Heart right ventricle (tissue), 16 donors: ENCODE measurements at regions not wholly inside any gene's neighbourhood (a gene's known extent, or its start where the extent isn't known, plus 50 kb on each side); places are given as distances from the start of the nearest gene placed in this dataset.

Source experiments
- ATAC-seq, 8 donors: fragments of 200-7000 bp; cut with Tn5 transposase; one replicate each; pipeline ENCODE4 v1.9.1; 2020; ENCODE audit warnings: mild to moderate bottlenecking in 8 of 8, moderate library complexity in 8 of 8, moderate number of reproducible peaks in 1 of 8
- DNase-seq, 2 donors: peaks; one replicate each; pipeline ENCODE4 v3.0.0-alpha.2; 2020
- H3K27ac ChIP-seq, 10 donors: fragments of 200-600 bp; sonication (generic) in 2 of 10; one replicate each; pipeline versions ENCODE4 v1.5.0 to v1.8.0; 2020 to 2022; ENCODE audit warnings: mild to moderate bottlenecking in 3 of 10
- H3K27me3 ChIP-seq, 7 donors: fragments of 200-600 bp; one replicate each; pipeline ENCODE4 v1.8.0; 2021 to 2022; ENCODE audit warnings: mild to moderate bottlenecking in 2 of 7
- H3K36me3 ChIP-seq, 9 donors: fragments of 200-600 bp; sonication (generic) in 1 of 9; one replicate each; pipeline versions ENCODE4 v1.5.0 to v1.8.0; 2020 to 2022; ENCODE audit warnings: mild to moderate bottlenecking in 2 of 9
- H3K4me1 ChIP-seq, 9 donors: fragments of 200-600 bp; sonication (generic) in 1 of 9; one replicate each; pipeline versions ENCODE4 v1.5.0 to v1.8.0; 2020 to 2022; ENCODE audit warnings: mild to moderate bottlenecking in 4 of 9
- H3K4me3 ChIP-seq, 10 donors: fragments of 200-600 bp; sonication (generic) in 2 of 10; one replicate each; pipeline versions ENCODE4 v1.5.0 to v1.8.0; 2020 to 2022; ENCODE audit warnings: mild to moderate bottlenecking in 7 of 10, moderate library complexity in 2 of 10
- H3K9me3 ChIP-seq, 11 donors: fragments of 200-600 bp in 10 of 11; sonication (generic) in 2 of 11; one replicate each; pipeline versions ENCODE4 v1.5.0 to v1.8.0; 2013 to 2022; ENCODE audit warnings: mild to moderate bottlenecking in 2 of 11, control low read depth in 1 of 11, moderate library complexity in 1 of 11
- WGBS, 2 donors: extraction: QIAGEN DNeasy Blood & Tissue Kit; methylation state at CpG; one replicate each; pipeline ENCODE4 v1.1.7; 2013; ENCODE audit warnings: inconsistent platforms in 1 of 2; 5-methylcytosine and 5-hydroxymethylcytosine counted together
- intact Hi-C, 10 donors: fragments of 100-400 bp; cut with DNase I; formaldehyde crosslinking; loops; one replicate each; pipeline versions ENCODE4 v1.11.1 to v1.14.2; 2022
- TF ChIP-seq, protein P1 (sequence below), 9 donors: fragments of 200-600 bp; sonication (generic) in 2 of 9; IDR thresholded peaks; one replicate each; pipeline versions ENCODE4 v1.5.0 to v1.8.0; 2021 to 2022; ENCODE audit warnings: antibody characterized with exemption in 9 of 9, mild to moderate bottlenecking in 5 of 9, moderate library complexity in 1 of 9
- donor health status: Arrhythmogenic right ventricular cardiomyopathy.
- donor health status: ischemic (EF 13 %, LVEDD 7.1; RV severe dilation, severe dysfunction).
- donor health status: healthy with polysubstance abuse.
- donor health status: DM: no; HTN: yes; CAD: no.
- donor health status: DM: no; HTN: no; CAD: no.
- donor health status: ischemic (EF 25% LVEDD 6.9; RV normal size, moderate dysfunction).
- donor health status: ischemic (EF 25% LVEDD 5.7; RV mildly dilated, moderate dysfunction).
- donor health status: healthy.
- donor health status: DM: yes; HTN: yes; CAD: no.
- donor health status: Ischemic cardiomyopathy.
- donor health status: ischemic (EF 35%, LVEDD 5.7; RV mildly dilated, moderate dysfunction).
- donor health status: nonischemic (EF 11% LVEDD 7.7; RV severe dilation, severe dysfunction).
- donor health status: DM: yes; HTN: yes; CAD: no.
- donor health status: PGD.
- donor health status: ischemic (EF 29% LVEDD 5.4; RV normal size, mild dysfunction).
- donor health status: nonischemic (EF 23%, LVEDD 6.1; RV moderate dilation, normal function).

DNA sequence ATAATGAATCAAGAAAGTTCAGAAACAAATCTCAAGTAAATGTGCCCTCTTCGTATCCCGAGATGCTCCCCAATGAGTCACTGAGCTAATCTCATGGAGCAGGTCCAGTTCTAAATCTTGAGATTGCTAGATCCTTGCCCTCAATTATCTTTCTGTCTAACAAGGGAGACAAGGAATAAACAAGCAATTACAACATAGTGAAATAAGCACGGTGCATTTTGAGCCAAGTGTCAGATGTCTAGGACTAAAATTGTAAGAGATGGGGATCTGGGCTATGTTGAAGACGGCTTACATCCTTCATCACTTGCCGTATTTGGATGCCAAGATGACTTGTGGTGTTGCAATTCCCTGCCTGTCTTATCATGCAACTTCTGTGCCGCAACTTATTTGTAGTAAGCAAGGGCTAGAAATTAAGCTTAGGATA lies 56.5 kb upstream of the ADGRF1 start:
- H3K27ac ChIP-seq, result peak overlapping the region in 2 of 10 donors; percentile 32 to 37
- intact Hi-C loops, result loop anchor here in 7 of 10 donors (5.0 to 10.0 kb wide), 5 partner anchors 49 to 209 kb away; partner anchors contain the start of gene TNFRSF21 (in 1 of the 7)
- DNase-seq, result no peak

DNA sequence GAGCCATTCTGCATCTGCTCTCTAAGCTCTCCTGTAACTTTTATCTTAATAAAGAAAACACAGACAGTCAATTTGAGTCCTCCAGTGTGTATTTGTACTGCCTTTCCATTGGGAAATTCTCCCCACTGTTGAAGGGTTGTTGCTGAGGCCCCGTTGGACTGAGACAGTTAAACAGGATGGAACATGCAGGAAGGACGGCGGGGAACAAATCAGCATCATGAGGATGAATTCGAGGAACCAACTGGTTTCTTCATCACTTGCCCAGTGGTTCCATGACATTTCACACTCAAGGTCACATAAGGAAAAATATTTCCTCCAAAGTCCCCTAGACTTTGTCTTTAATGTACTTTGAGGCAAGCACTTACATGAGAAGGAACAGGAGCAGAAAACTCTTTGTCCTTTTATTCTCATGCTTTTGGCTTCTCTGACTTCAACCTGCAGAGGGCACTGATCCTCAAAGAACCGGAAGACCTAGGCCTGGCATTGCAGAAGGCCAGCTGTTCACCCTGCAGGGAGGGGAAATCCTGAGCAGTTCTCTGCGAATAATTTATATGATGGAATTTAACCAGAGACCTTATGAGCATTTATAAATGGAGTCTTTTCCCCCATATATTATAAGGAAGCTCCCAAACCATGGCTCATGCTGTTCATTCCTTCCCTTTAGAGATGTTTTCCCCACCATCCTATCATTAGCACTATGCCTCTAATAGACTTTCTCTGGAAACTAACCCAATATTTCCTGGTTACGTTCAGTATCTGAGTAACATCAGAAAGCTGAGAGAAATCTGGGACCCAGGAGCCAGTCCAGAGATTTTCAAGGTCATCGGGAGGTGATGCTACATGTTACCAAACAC lies 55.2 kb upstream of the ADGRF1 start:
- Histone ChIP-seq H3K27ac (peak overlapping the region in 4 of 10 donors; percentile 7 to 32 (median 28)), H3K36me3 (no peaks in the 10 kb centered on the region), H3K4me3 (no peak overlapping the region), H3K4me1 (peaks cover 0 to 39% (median 10%) of the 10 kb centered on the region in 9 donors), H3K27me3 (peaks cover 0 to 1% (median 0%) of the 10 kb centered on the region in 7 donors), H3K9me3 (no peaks in the 10 kb centered on the region)
- WGBS, 2 donors, result 42 to 45% methylated on average over 8 of the region's 8 CpGs
- TF ChIP-seq, protein P1, sequence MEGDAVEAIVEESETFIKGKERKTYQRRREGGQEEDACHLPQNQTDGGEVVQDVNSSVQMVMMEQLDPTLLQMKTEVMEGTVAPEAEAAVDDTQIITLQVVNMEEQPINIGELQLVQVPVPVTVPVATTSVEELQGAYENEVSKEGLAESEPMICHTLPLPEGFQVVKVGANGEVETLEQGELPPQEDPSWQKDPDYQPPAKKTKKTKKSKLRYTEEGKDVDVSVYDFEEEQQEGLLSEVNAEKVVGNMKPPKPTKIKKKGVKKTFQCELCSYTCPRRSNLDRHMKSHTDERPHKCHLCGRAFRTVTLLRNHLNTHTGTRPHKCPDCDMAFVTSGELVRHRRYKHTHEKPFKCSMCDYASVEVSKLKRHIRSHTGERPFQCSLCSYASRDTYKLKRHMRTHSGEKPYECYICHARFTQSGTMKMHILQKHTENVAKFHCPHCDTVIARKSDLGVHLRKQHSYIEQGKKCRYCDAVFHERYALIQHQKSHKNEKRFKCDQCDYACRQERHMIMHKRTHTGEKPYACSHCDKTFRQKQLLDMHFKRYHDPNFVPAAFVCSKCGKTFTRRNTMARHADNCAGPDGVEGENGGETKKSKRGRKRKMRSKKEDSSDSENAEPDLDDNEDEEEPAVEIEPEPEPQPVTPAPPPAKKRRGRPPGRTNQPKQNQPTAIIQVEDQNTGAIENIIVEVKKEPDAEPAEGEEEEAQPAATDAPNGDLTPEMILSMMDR (IDR thresholded peaks at IDR 0.05), result peak; percentile 52 to 81 (median 66)
- ATAC-seq, result peak; percentile 79 to 94 (median 90)
- intact Hi-C loops, result loop anchor here (1.0 to 10.0 kb wide), 7 partner anchors 50 to 213 kb away; partner anchors contain the start of gene TNFRSF21 (in 1 of the 10)
- peak in 1 of 2 donors; percentile 75 for DNase-seq

More for the DNA sequence above, 56.5 kb upstream of the ADGRF1 start:
- TF ChIP-seq, protein P1 (IDR thresholded peaks at IDR 0.05), result no peak
- Histone ChIP-seq H3K36me3 (no peaks in the 10 kb centered on the region), H3K9me3 (no peaks in the 10 kb centered on the region), H3K4me1 (peaks cover 0 to 38% (median 10%) of the 10 kb centered on the region in 9 donors), H3K4me3 (no peak overlapping the region), H3K27me3 (peaks cover 0 to 9% (median 0%) of the 10 kb centered on the region in 7 donors)
- ATAC-seq, result peak in 7 of 8 donors; percentile 18 to 80 (median 53)
- 38 to 44% methylated on average over 6 of the region's 6 CpGs for WGBS, 2 donors

DNA sequence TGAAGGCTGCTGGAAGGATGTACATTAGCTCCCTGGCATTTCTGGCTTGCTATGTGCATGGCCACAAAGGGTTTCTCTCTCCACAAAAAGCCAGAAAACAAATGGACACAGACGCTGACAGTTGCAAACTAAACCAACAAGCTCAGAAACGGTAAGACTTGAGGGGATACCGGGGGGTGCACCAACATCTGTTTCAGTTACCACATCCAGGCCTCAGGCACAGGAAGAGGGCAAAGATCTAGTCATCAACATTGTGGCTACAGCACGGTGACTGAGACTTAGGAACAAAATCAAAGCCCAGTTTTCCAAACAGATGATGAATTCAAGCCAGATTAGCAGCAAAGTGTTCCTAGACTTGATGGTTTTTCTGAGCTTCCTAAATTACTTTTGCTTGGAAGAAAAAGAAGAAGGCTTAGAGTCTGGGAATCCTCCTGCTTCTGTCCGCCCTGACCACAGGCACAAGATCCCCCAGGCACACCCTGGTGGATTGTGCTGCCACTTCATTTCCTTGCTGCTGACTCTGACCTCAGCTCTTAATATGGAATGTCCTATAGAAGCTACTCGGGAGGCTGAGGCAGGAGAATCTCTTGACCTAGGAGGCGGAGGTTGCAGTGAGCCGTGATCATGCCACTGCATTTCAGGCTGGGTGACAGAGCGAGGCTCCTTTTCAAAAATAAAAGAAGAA lies 54.2 kb upstream of the ADGRF1 start:
- 84% methylated on average over 9 of the region's 9 CpGs for WGBS, 2 donors
- Histone ChIP-seq H3K4me3 (no peak overlapping the region), H3K27ac (peak overlapping the region in 2 of 10 donors; percentile 7 to 37), H3K36me3 (no peaks in the 10 kb centered on the region), H3K4me1 (peaks cover 0 to 39% (median 10%) of the 10 kb centered on the region in 9 donors), H3K9me3 (no peaks in the 10 kb centered on the region), H3K27me3 (no peaks in the 10 kb centered on the region)
- no peak for DNase-seq
- intact Hi-C loops, result loop anchor here (2.0 to 10.0 kb wide), 6 partner anchors 51 to 214 kb away; partner anchors contain the start of gene TNFRSF21 (in 1 of the 10)
- ATAC-seq, result no peak
- TF ChIP-seq, protein P1 (IDR thresholded peaks at IDR 0.05), result no peak
